ENCODE measurements at regions not wholly inside any gene's neighbourhood (a gene's known extent, or its start where the extent isn't known, plus 50 kb on each side); places are given as distances from the start of the nearest gene placed in this dataset.

DNA sequence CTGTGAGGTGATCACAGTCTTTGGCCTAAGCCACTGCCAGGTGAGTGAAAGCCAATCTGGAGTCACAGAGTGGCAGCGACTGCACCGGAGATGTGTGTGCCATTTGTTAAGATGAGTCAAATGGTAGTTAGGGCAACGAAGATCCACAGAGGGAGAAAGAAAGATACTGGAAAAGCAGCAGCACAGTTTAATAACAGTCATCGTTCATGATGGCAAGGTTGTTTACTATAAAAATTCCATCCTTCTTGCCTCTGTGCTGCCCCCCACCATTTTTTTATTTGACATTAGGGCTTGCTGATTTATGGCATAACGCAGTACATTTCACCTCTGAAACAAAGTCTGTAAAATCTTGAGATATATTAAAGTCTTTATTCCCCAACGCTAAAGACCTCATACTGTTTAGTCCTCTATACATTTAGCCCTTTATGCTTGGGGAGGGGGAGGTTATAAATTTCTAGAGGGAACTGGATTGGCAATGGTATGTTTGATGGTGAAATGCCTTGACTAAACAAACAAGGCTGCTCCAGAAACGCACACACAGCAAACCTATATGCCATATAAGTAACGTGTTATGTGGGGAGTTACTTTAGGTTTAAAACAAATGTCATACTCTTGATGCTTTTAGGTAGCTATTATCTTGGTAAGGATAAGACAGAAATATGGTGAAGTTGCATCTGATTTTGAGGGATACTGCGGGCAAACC, 55.8 kb upstream of the ABL1 start:
- H3K4me3 ChIP-seq (replicated peaks; ENCODE audit: low read depth, low read length) = no peak overlapping the region
- DNase-seq (ENCODE audit: extremely low read depth, insufficient read length) = no peak
- no peaks in the 10 kb centered on the region for H3K36me3 ChIP-seq (ENCODE audit: control insufficient read depth, insufficient read depth, low read length)
- TF ChIP-seq, protein P1, sequence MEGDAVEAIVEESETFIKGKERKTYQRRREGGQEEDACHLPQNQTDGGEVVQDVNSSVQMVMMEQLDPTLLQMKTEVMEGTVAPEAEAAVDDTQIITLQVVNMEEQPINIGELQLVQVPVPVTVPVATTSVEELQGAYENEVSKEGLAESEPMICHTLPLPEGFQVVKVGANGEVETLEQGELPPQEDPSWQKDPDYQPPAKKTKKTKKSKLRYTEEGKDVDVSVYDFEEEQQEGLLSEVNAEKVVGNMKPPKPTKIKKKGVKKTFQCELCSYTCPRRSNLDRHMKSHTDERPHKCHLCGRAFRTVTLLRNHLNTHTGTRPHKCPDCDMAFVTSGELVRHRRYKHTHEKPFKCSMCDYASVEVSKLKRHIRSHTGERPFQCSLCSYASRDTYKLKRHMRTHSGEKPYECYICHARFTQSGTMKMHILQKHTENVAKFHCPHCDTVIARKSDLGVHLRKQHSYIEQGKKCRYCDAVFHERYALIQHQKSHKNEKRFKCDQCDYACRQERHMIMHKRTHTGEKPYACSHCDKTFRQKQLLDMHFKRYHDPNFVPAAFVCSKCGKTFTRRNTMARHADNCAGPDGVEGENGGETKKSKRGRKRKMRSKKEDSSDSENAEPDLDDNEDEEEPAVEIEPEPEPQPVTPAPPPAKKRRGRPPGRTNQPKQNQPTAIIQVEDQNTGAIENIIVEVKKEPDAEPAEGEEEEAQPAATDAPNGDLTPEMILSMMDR (IDR thresholded peaks at IDR 0.05; ENCODE audit: insufficient read depth, low read length, poor library complexity, severe bottlenecking) = no peak
- H3K27me3 ChIP-seq (replicated peaks; ENCODE audit: control insufficient read depth, insufficient read depth, low read length) = no peaks in the 10 kb centered on the region

DNA sequence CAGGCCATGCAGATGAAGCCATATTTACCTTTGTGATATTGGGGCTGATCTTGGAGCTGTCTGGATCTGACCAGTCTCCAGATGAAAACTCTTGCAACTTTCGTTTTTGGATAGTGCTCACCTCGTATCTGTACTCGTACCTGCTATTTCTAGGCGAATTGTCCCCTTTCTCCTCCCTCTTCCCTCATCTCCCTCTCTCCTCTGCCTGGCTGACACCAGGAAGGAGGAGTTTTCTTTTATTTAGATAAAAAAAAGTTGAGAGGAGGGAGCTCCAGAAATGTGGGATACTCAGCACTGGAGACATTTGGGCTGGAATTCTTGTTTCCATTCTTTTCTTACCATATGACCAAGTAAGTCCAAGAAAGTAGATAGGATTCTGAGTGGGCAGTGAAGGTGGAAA, 54.6 kb upstream of the ABL1 start:
- TF ChIP-seq, protein P1 (IDR thresholded peaks at IDR 0.05; ENCODE audit: insufficient read depth, low read length, poor library complexity, severe bottlenecking) = no peak
- no peaks in the 10 kb centered on the region for H3K27me3 ChIP-seq (replicated peaks; ENCODE audit: control insufficient read depth, insufficient read depth, low read length)
- no peak for DNase-seq (ENCODE audit: extremely low read depth, insufficient read length)
- no peak overlapping the region for H3K4me3 ChIP-seq (replicated peaks; ENCODE audit: low read depth, low read length)
- no peaks in the 10 kb centered on the region for H3K36me3 ChIP-seq (ENCODE audit: control insufficient read depth, insufficient read depth, low read length)

DNA sequence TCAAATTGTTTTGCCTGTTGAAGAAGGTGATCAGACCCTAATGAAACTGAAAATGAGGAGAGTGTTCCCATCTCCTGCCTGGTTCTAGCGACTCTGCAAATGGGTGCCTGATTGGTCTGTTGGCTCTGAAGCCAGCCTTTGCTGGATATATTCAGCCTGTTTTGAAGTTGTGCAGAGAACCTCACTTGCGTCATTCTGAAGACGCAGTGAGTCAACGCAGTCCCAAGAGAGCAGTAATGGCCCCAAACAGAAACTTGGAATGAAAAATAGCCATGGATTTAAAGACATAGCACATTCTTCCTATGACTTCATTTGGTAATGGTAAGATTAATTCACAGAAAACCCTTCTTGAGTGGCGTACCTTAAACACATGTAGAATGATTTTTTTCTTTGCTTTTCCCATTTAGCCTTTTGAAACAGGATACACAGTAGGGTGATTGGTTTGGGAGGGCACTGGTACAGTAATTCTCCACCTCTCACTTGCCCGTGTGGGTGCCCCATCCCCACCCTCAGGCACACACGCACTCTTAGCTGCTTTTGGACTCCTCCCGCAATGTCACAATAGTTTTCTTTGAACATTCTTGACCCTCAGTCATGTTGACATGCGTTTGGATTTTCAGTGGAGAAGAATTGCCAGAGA, 54.1 kb upstream of the ABL1 start:
- Histone ChIP-seq H3K27me3 (replicated peaks; ENCODE audit: control insufficient read depth, insufficient read depth, low read length) (no peaks in the 10 kb centered on the region), H3K36me3 (ENCODE audit: control insufficient read depth, insufficient read depth, low read length) (no peaks in the 10 kb centered on the region), H3K4me3 (replicated peaks; ENCODE audit: low read depth, low read length) (no peak overlapping the region)
- DNase-seq (ENCODE audit: extremely low read depth, insufficient read length) = no peak
- TF ChIP-seq, protein P1 (IDR thresholded peaks at IDR 0.05; ENCODE audit: insufficient read depth, low read length, poor library complexity, severe bottlenecking) = no peak

DNA sequence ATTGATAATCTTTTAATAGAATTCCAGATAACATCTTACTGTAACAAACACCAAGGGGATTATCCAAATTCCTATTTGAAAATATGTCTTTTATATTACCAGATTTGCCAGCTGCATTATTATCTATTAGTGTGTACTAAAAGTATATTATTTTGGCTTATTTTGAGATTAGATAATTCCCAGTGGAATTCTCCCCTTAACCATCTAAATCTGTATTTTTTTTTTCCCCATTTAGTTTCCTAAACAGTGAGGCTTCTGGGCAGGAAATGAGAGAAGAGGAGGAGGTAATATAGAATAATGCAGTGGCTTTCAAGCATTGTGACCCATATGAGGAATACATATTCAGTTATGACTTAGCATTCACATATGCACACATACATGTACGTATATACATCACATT, 53.5 kb upstream of the ABL1 start:
- DNase-seq (ENCODE audit: extremely low read depth, insufficient read length) = no peak
- TF ChIP-seq, protein P1 (IDR thresholded peaks at IDR 0.05; ENCODE audit: insufficient read depth, low read length, poor library complexity, severe bottlenecking) = no peak
- no peak overlapping the region for H3K4me3 ChIP-seq (replicated peaks; ENCODE audit: low read depth, low read length)
- H3K27me3 ChIP-seq (replicated peaks; ENCODE audit: control insufficient read depth, insufficient read depth, low read length) = no peaks in the 10 kb centered on the region
- no peaks in the 10 kb centered on the region for H3K36me3 ChIP-seq (ENCODE audit: control insufficient read depth, insufficient read depth, low read length)

DNA sequence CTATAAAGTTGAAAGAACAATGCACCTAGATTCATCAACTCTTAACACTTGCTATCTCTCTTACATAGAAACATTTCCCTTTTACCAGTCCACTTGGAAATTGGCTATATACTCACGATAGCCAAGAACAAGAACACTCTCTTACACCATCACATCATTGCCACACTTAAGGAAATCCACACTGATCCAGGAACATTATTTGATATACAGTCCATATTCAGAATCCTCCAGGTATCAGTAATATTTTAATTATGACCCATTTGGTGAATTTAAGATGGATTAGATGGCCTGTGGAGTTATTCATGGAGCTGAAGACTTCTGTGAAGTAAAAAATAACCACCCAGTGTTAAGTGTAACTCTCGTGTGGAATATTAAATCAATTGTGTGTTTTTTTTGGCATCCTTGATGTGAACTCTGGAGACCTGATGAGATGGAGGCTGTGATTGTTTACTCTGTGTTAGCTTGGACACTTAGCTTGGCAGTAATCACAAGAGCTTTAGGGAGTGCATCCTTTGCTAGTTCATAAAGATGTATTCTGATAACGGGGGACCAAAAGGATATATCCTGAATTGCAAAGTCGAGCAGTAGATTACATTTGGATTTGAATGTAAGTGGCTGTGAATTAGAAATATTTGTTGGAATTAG, 52.0 kb upstream of the ABL1 start:
- TF ChIP-seq, protein P1 (IDR thresholded peaks at IDR 0.05; ENCODE audit: insufficient read depth, low read length, poor library complexity, severe bottlenecking) = no peak
- DNase-seq (ENCODE audit: extremely low read depth, insufficient read length) = no peak
- H3K4me3 ChIP-seq (replicated peaks; ENCODE audit: low read depth, low read length) = no peak overlapping the region

More for the DNA sequence above, 52.0 kb upstream of the ABL1 start:
- Histone ChIP-seq H3K36me3 (ENCODE audit: control insufficient read depth, insufficient read depth, low read length) (no peaks in the 10 kb centered on the region), H3K27me3 (replicated peaks; ENCODE audit: control insufficient read depth, insufficient read depth, low read length) (no peaks in the 10 kb centered on the region)
